CD4-positive, alpha-beta memory T cell (primary cell): ENCODE measurements at regions not wholly inside any gene's neighbourhood (a gene's known extent, or its start where the extent isn't known, plus 50 kb on each side); places are given as distances from the start of the nearest gene placed in this dataset.
"Not testable (repeated sequence)": the region's sequence is repeated elsewhere in the genome, so short reads cannot be mapped to it uniquely, and the experiment has no call there.

Source experiments
- CTCF ChIA-PET: fragments of 350-600 bp; sonication (Branson Sonifier 250); formaldehyde crosslinking; loops from one replicate; lab custom pipeline; 2021; ENCODE audit warnings: inconsistent platforms; ENCODE audit not compliant: partially characterized antibody; lab: Charles Lee
- POLR2A ChIA-PET: fragments of 350-600 bp; sonication (Branson Sonifier 250); formaldehyde crosslinking; loops from one replicate; lab custom pipeline; 2021; ENCODE audit not compliant: partially characterized antibody; lab: Charles Lee
- DNase-seq, 5 donors: peaks; one replicate each; pipeline versions ENCODE4 v3.0.0 to v3.0.0-alpha.2; 2020 to 2022; ENCODE audit warnings: mixed read lengths in 1 of 5
- H3K27ac ChIP-seq: one replicate; pipeline ENCODE4 v1.7.0; 2013; ENCODE audit warnings: low read depth, low read length
- H3K27me3 ChIP-seq: 2 replicates; pipeline ENCODE4 v1.7.0; 2013; ENCODE audit warnings: mild to moderate bottlenecking, low read length, moderate library complexity; ENCODE audit not compliant: insufficient read depth
- H3K36me3 ChIP-seq: 2 replicates; pipeline ENCODE4 v1.7.0; 2013; ENCODE audit warnings: mild to moderate bottlenecking, low read length, moderate library complexity; ENCODE audit not compliant: insufficient read depth
- H3K4me1 ChIP-seq: 2 replicates; pipeline ENCODE4 v1.7.0; 2013; ENCODE audit warnings: mild to moderate bottlenecking, low read length, moderate library complexity; ENCODE audit not compliant: insufficient read depth
- H3K4me3 ChIP-seq, 2 donors: one replicate each; pipeline ENCODE4 v1.7.0; 2013; ENCODE audit warnings: low read length in 2 of 2, mild to moderate bottlenecking in 1 of 2
- H3K9me3 ChIP-seq, 2 donors: one replicate each; pipeline ENCODE4 v1.7.0; 2013; ENCODE audit warnings: low read length in 2 of 2, control low read depth in 1 of 2; ENCODE audit not compliant: control insufficient read depth in 1 of 2
- H3K27ac Mint-ChIP-seq, 7 donors: one replicate each; pipeline ENCODE4 v1.8.0; 2020 to 2021; ENCODE audit warnings: mixed read lengths in 7 of 7, mild to moderate bottlenecking in 6 of 7, inconsistent platforms in 3 of 7, moderate library complexity in 3 of 7
- H3K27me3 Mint-ChIP-seq, 2 donors: one replicate each; pipeline ENCODE4 v1.8.0; 2020 to 2021; ENCODE audit warnings: mixed read lengths in 2 of 2
- H3K36me3 Mint-ChIP-seq, 2 donors: one replicate each; pipeline ENCODE4 v1.8.0; 2020 to 2021; ENCODE audit warnings: mixed read lengths in 2 of 2, inconsistent platforms in 1 of 2, mild to moderate bottlenecking in 1 of 2
- H3K4me1 Mint-ChIP-seq, 4 donors: one replicate each; pipeline ENCODE4 v1.8.0; 2020 to 2021; ENCODE audit warnings: mixed read lengths in 4 of 4, mild to moderate bottlenecking in 1 of 4
- H3K4me3 Mint-ChIP-seq, 8 donors: one replicate each; pipeline ENCODE4 v1.8.0; 2020 to 2021; ENCODE audit warnings: mixed read lengths in 8 of 8, mild to moderate bottlenecking in 7 of 8, moderate library complexity in 6 of 8, inconsistent platforms in 3 of 8
- H3K9me3 Mint-ChIP-seq, 8 donors: one replicate each; pipeline ENCODE4 v1.8.0; 2020 to 2021; ENCODE audit warnings: mixed read lengths in 8 of 8, mild to moderate bottlenecking in 5 of 8, inconsistent platforms in 3 of 8, moderate library complexity in 1 of 8
- intact Hi-C: fragments of 100-400 bp; cut with micrococcal nuclease; formaldehyde crosslinking; loops from one replicate; pipeline ENCODE4 v1.15.1; 2023

DNA sequence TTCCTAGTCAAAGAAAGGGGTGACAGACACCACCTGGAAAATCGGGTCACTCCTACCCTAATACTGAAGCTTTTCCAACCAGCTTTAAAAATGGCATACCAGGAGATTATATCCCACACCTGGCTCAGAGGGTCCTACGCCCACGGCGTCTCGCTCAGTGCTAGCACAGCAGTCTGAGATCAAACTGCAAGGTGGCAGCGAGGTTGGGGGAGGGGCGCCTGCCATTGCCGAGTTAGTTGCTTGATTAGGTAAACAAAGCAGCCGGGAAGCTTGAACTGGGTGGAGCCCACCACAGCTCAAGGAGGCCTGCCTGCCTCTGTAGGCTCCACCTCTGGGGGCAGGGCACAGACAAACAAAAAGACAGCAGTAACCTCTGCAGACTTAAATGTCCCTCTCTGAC, 127.1 kb downstream of the NXPE2 start:
- CTCF ChIA-PET, H3K27me3 Mint-ChIP-seq, H3K4me1 ChIP-seq, H3K36me3 Mint-ChIP-seq, H3K4me3 ChIP-seq, H3K4me3 Mint-ChIP-seq, H3K36me3 ChIP-seq, H3K9me3 Mint-ChIP-seq, POLR2A ChIA-PET, H3K9me3 ChIP-seq, H3K4me1 Mint-ChIP-seq, H3K27ac Mint-ChIP-seq, H3K27ac ChIP-seq, intact Hi-C loops, H3K27me3 ChIP-seq, DNase-seq: not testable (repeated sequence)

DNA sequence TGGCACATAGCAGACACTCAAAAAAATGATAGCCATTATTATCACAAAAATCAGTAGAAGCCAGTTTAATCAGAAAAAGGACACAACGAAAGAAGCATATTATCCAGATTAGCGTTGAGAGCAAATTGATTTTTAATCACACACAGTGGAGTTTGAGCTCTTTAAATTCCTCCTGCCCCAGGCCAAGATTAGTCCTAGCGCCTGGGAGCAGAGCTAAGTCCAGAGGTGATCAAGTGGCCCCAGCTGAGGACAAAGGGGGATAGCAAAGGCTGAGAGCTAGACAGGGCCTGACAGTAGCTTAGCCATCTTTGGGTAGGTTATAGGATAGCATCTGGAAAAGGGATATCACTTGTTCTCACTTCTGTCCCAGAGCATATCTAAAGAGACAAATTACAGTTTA, 133.6 kb downstream of the NXPE2 start:
- ChIA-PET CTCF (no interaction called here), POLR2A (no interaction called here)
- DNase-seq: no peak
- Mint-ChIP-seq H3K4me1 (no peaks in the 10 kb centered on the region), H3K9me3 (peaks cover 0 to 3% (median 0%) of the 10 kb centered on the region in 8 donors), H3K4me3 (no peak overlapping the region), H3K36me3 (no peaks in the 10 kb centered on the region), H3K27me3 (no peaks in the 10 kb centered on the region), H3K27ac (no peak overlapping the region)
- intact Hi-C loops: no loop called here
- Histone ChIP-seq H3K4me3 (no peak overlapping the region), H3K27me3 (no peaks in the 10 kb centered on the region), H3K36me3 (no peaks in the 10 kb centered on the region), H3K27ac (no peak overlapping the region), H3K9me3 (no peaks in the 10 kb centered on the region), H3K4me1 (no peaks in the 10 kb centered on the region)

DNA sequence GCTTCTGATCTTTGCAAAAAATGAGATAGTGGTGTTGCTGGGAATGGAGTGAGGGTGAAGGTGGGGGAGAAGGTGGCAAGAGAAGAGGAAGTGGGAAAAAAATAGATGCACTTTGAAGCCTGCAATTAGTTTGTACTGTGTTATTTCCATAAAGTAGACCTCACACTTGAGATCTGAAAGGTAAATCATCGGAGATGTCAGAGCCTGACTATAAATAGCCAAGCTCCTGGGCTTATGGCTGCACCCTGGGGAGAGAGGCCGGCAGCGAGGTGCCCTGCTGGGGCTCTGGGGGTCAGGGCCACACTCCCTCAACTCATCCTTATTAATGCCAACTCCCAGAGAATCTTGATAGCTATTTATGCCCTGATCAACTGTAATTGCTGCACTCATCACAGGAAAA, 134.4 kb downstream of the NXPE2 start:
- no peaks in the 10 kb centered on the region for H3K9me3 ChIP-seq
- Mint-ChIP-seq H3K27ac (no peak overlapping the region), H3K9me3 (peaks cover 0 to 3% (median 0%) of the 10 kb centered on the region in 8 donors), H3K36me3 (no peaks in the 10 kb centered on the region), H3K27me3 (no peaks in the 10 kb centered on the region), H3K4me3 (no peak overlapping the region), H3K4me1 (no peaks in the 10 kb centered on the region)
- no peaks in the 10 kb centered on the region for H3K4me1 ChIP-seq
- H3K27me3 ChIP-seq: no peaks in the 10 kb centered on the region
- ChIA-PET POLR2A (no interaction called here), CTCF (interaction anchor here (0.6 kb wide), 1 partner anchor 1469 kb away, joined by 3 read pairs; no protein-coding TSS in a partner anchor)
- DNase-seq: no peak
- H3K4me3 ChIP-seq: no peak overlapping the region
- no peak overlapping the region for H3K27ac ChIP-seq
- intact Hi-C loops: no loop called here
- no peaks in the 10 kb centered on the region for H3K36me3 ChIP-seq

DNA sequence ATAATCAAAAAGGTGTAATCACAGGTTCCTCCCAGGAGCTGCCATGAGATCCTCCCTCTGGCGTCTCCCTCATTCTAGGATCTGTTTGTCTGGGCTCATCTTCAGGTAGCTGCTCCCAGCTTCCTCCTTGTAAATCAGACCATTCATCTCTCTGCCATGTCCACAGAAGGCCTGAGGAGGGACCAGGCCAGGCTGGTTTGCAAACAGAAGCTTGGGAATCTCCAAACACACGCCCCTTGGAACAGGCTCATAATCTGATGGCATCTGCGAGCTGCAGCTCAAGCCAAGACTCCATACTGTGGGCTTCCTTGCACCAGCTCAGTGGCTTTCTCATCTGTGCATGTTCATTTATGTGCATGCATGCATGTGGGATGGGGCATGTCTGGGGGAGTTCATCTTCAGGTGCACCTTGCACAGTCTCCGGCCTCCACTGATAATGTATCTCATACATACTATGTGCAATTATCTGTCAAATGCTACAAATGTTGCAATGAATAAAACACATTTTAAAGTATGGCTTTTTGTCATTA, 134.9 kb downstream of the NXPE2 start:
- Histone ChIP-seq H3K27me3 (no peaks in the 10 kb centered on the region), H3K4me3 (no peak overlapping the region), H3K36me3 (no peaks in the 10 kb centered on the region), H3K27ac (no peak overlapping the region), H3K9me3 (no peaks in the 10 kb centered on the region), H3K4me1 (no peaks in the 10 kb centered on the region)
- intact Hi-C loops: no loop called here
- ChIA-PET POLR2A (no interaction called here), CTCF (no interaction called here)
- Mint-ChIP-seq H3K27ac (no peak overlapping the region), H3K9me3 (no peaks in the 10 kb centered on the region), H3K4me1 (no peaks in the 10 kb centered on the region), H3K4me3 (no peak overlapping the region), H3K36me3 (no peaks in the 10 kb centered on the region), H3K27me3 (no peaks in the 10 kb centered on the region)
- DNase-seq: no peak

DNA sequence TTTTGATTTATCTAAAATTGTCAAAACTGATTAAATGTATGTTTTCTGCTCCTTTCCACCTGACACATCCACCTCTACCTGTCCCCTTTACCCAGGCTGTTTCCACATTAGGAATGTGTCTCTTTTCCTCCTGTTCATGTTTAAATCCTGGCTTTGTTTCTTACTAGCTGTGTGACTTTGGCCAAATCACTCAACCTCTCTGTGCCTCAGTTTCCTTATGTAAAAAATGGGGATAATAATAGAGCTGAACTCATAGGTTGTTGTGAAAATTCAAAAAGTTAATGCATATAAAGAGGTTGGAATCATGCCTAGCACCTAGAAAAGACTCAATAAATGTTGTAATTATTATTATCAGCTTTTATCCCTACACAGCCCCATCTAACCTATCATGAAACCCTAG, 136.8 kb downstream of the NXPE2 start:
- no peaks in the 10 kb centered on the region for H3K9me3 ChIP-seq
- H3K36me3 ChIP-seq: no peaks in the 10 kb centered on the region
- no peaks in the 10 kb centered on the region for H3K4me1 Mint-ChIP-seq
- no peak overlapping the region for H3K4me3 Mint-ChIP-seq
- CTCF ChIA-PET: no interaction called here
- no peaks in the 10 kb centered on the region for H3K9me3 Mint-ChIP-seq
- no peak for DNase-seq
- no peaks in the 10 kb centered on the region for H3K4me1 ChIP-seq
- H3K27ac ChIP-seq: no peak overlapping the region
- H3K27me3 Mint-ChIP-seq: no peaks in the 10 kb centered on the region
- no peak overlapping the region for H3K27ac Mint-ChIP-seq
- POLR2A ChIA-PET: no interaction called here
- H3K27me3 ChIP-seq: no peaks in the 10 kb centered on the region
- H3K4me3 ChIP-seq: no peak overlapping the region
- intact Hi-C loops: no loop called here
- no peaks in the 10 kb centered on the region for H3K36me3 Mint-ChIP-seq

DNA sequence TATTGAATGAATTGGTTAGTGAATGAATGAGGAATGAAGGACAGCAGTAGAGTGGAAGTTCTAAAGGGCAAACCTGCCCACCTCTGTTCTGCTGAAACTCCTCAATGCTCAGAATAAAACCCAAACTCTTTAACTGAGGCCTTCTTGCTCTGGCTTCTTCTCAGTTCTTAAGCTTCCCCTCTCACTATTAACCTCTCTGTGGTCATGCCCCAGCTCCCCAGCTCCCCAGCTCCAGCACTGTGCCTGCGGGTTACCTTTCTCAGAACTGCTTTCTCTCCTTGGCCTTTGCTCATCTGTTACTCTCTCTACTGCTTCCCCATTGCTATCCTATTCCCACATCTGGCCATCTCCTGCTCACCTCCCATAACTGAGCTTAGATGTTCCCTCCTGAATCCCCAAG, 137.4 kb downstream of the NXPE2 start:
- H3K36me3 ChIP-seq: no peaks in the 10 kb centered on the region
- no peaks in the 10 kb centered on the region for H3K9me3 ChIP-seq
- Mint-ChIP-seq H3K27ac (no peak overlapping the region), H3K9me3 (no peaks in the 10 kb centered on the region), H3K27me3 (no peaks in the 10 kb centered on the region), H3K4me1 (no peaks in the 10 kb centered on the region), H3K36me3 (no peaks in the 10 kb centered on the region), H3K4me3 (no peak overlapping the region)
- POLR2A ChIA-PET: no interaction called here
- no peaks in the 10 kb centered on the region for H3K27me3 ChIP-seq
- no peaks in the 10 kb centered on the region for H3K4me1 ChIP-seq
- CTCF ChIA-PET: no interaction called here
- H3K27ac ChIP-seq: no peak overlapping the region
- no peak overlapping the region for H3K4me3 ChIP-seq
- intact Hi-C loops: no loop called here
- no peak for DNase-seq

DNA sequence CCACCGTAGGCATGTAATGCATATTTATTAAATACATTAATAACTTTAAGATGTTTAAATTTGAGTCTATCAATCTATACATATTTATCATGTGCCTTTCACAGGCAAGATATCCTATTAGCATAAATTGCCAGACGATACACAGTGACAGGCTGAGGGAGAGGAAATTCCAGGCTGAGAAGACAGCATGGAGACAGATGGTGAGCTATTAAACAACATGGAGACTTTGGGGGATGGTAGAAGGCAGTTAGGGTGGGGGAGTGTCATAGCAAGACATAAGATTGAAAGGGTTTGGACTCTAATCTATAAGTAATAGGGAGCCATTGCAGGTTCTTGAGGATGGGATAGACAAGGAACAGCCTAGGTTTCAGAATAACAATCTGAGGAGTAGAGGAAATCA, 138.5 kb downstream of the NXPE2 start:
- H3K9me3 ChIP-seq: no peaks in the 10 kb centered on the region
- no peaks in the 10 kb centered on the region for H3K27me3 ChIP-seq
- POLR2A ChIA-PET: no interaction called here
- DNase-seq: no peak
- no peaks in the 10 kb centered on the region for H3K36me3 ChIP-seq
- intact Hi-C loops: no loop called here
- Mint-ChIP-seq H3K9me3 (peaks cover 0 to 2% (median 0%) of the 10 kb centered on the region in 8 donors), H3K4me1 (no peaks in the 10 kb centered on the region), H3K4me3 (no peak overlapping the region), H3K36me3 (no peaks in the 10 kb centered on the region), H3K27me3 (no peaks in the 10 kb centered on the region), H3K27ac (no peak overlapping the region)
- H3K4me1 ChIP-seq: no peaks in the 10 kb centered on the region
- CTCF ChIA-PET: no interaction called here
- H3K27ac ChIP-seq: no peak overlapping the region
- H3K4me3 ChIP-seq: no peak overlapping the region

DNA sequence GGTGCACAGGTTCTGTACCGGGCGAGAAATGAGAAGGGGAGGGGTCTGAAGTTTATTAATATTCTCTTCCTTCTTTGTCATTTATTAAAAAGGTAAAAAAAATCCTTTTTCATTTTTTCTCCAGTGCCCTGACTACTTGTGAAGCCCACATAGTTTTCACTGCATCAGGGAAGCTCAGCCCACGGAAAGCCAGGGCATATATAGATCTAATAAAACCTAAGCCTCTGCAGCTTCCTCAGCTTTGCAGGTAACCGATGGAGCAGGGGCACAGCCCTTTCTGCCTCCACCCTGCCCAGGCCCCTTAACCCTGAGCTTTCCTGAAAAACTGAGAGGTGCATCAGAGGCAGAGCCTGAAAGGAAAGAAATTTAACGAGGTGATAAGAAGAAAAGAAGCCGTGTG, 140.1 kb downstream of the NXPE2 start:
- Mint-ChIP-seq H3K27me3 (peaks cover 0 to under 1% of the 10 kb centered on the region in 2 donors), H3K36me3 (no peaks in the 10 kb centered on the region), H3K27ac (no peak overlapping the region), H3K4me3 (no peak overlapping the region), H3K4me1 (no peaks in the 10 kb centered on the region), H3K9me3 (peaks cover 0 to 6% (median under 1%) of the 10 kb centered on the region in 8 donors)
- intact Hi-C loops: no loop called here
- H3K4me1 ChIP-seq: no peaks in the 10 kb centered on the region
- ChIA-PET CTCF (no interaction called here), POLR2A (no interaction called here)
- no peak for DNase-seq
- no peak overlapping the region for H3K27ac ChIP-seq
- H3K36me3 ChIP-seq: no peaks in the 10 kb centered on the region
- H3K9me3 ChIP-seq: no peaks in the 10 kb centered on the region
- H3K27me3 ChIP-seq: no peaks in the 10 kb centered on the region
- no peak overlapping the region for H3K4me3 ChIP-seq
